Activated T-helper 2 cell treated with anti-CD3 and anti-CD28 coated beads, Interferon-gamma antibody, Interleukin-2, Interleukin-4, amounts not matched to agents 10 μg/mL and 5 μg/mL and 100 μg/mL, durations not matched to agents 14 hours and 24 hours and 36 hours (primary cell): ENCODE measurements at regions not wholly inside any gene's neighbourhood (a gene's known extent, or its start where the extent isn't known, plus 50 kb on each side); places are given as distances from the start of the nearest gene placed in this dataset.

Experiments used
- DNase-seq: peaks from one replicate; pipeline ENCODE4 v3.0.0; 2021; ENCODE audit warnings: low spot score
- H3K27ac Mint-ChIP-seq: one replicate; pipeline ENCODE4 v1.8.0; 2021; ENCODE audit warnings: mixed read lengths
- H3K27me3 Mint-ChIP-seq: one replicate; pipeline ENCODE4 v1.8.0; 2021; ENCODE audit warnings: low read depth, mixed read lengths
- H3K36me3 Mint-ChIP-seq: one replicate; pipeline ENCODE4 v1.8.0; 2021; ENCODE audit warnings: low read depth, mixed read lengths
- H3K4me1 Mint-ChIP-seq: one replicate; pipeline ENCODE4 v1.8.0; 2021; ENCODE audit warnings: low read depth, mixed read lengths
- H3K4me3 Mint-ChIP-seq: one replicate; pipeline ENCODE4 v1.8.0; 2021; ENCODE audit warnings: low read depth, mild to moderate bottlenecking, moderate library complexity, mixed read lengths
- H3K9me3 Mint-ChIP-seq: one replicate; pipeline ENCODE4 v1.8.0; 2021; ENCODE audit warnings: mixed read lengths
- intact Hi-C: fragments of 100-400 bp; cut with micrococcal nuclease; formaldehyde crosslinking; loops from one replicate; pipeline ENCODE4 v1.15.1; 2023

- H3K4me1 Mint-ChIP-seq: no peaks in the 10 kb centered on the region
- intact Hi-C loops: no loop called here
- H3K36me3 Mint-ChIP-seq: no peaks in the 10 kb centered on the region
- DNase-seq: no peak
- H3K9me3 Mint-ChIP-seq: no peaks in the 10 kb centered on the region
- H3K27me3 Mint-ChIP-seq: no peaks in the 10 kb centered on the region
- H3K27ac Mint-ChIP-seq: no peak overlapping the region
- H3K4me3 Mint-ChIP-seq: no peak overlapping the region
These were observed 490.9 kb downstream of the KLF5 start for GRCh38 chr13:73549717-73550116.

GRCh38 chr13:73548449-73548848 is 489.6 kb downstream of the KLF5 start:
- intact Hi-C loops: no loop called here
- Mint-ChIP-seq H3K27me3 (no peaks in the 10 kb centered on the region), H3K9me3 (no peaks in the 10 kb centered on the region), H3K4me1 (no peaks in the 10 kb centered on the region), H3K36me3 (no peaks in the 10 kb centered on the region), H3K4me3 (no peak overlapping the region), H3K27ac (no peak overlapping the region)
- no peak for DNase-seq

GRCh38 chr13:73547239-73547638 is 488.4 kb downstream of the KLF5 start:
- no peak overlapping the region for H3K4me3 Mint-ChIP-seq
- H3K36me3 Mint-ChIP-seq: no peaks in the 10 kb centered on the region
- no peaks in the 10 kb centered on the region for H3K27me3 Mint-ChIP-seq
- no peaks in the 10 kb centered on the region for H3K4me1 Mint-ChIP-seq
- no peaks in the 10 kb centered on the region for H3K9me3 Mint-ChIP-seq
- DNase-seq: no peak
- intact Hi-C loops: no loop called here
- no peak overlapping the region for H3K27ac Mint-ChIP-seq

GRCh38 chr13:73544175-73544574 is 485.4 kb downstream of the KLF5 start:
- no peak for DNase-seq
- Mint-ChIP-seq H3K36me3 (no peaks in the 10 kb centered on the region), H3K4me3 (no peak overlapping the region), H3K27me3 (no peaks in the 10 kb centered on the region), H3K9me3 (no peaks in the 10 kb centered on the region), H3K4me1 (no peaks in the 10 kb centered on the region), H3K27ac (no peak overlapping the region)
- intact Hi-C loops: no loop called here

GRCh38 chr13:73542446-73542845 is 483.6 kb downstream of the KLF5 start:
- H3K9me3 Mint-ChIP-seq: no peaks in the 10 kb centered on the region
- H3K4me1 Mint-ChIP-seq: no peaks in the 10 kb centered on the region
- no peaks in the 10 kb centered on the region for H3K36me3 Mint-ChIP-seq
- no peak overlapping the region for H3K4me3 Mint-ChIP-seq
- H3K27me3 Mint-ChIP-seq: no peaks in the 10 kb centered on the region
- no peak overlapping the region for H3K27ac Mint-ChIP-seq
- intact Hi-C loops: no loop called here
- no peak for DNase-seq

- no peak overlapping the region for H3K4me3 Mint-ChIP-seq
- H3K36me3 Mint-ChIP-seq: no peaks in the 10 kb centered on the region
- DNase-seq: no peak
- H3K9me3 Mint-ChIP-seq: no peaks in the 10 kb centered on the region
- intact Hi-C loops: no loop called here
- peaks cover 6% of the 10 kb centered on the region for H3K27me3 Mint-ChIP-seq
- no peaks in the 10 kb centered on the region for H3K4me1 Mint-ChIP-seq
- no peak overlapping the region for H3K27ac Mint-ChIP-seq
These were observed 478.1 kb downstream of the KLF5 start for GRCh38 chr13:73536865-73537264.

- Mint-ChIP-seq H3K4me3 (no peak overlapping the region), H3K27me3 (peaks cover 6% of the 10 kb centered on the region), H3K27ac (no peak overlapping the region), H3K4me1 (no peaks in the 10 kb centered on the region), H3K36me3 (no peaks in the 10 kb centered on the region), H3K9me3 (no peaks in the 10 kb centered on the region)
- no peak for DNase-seq
- intact Hi-C loops: no loop called here
These were observed 476.5 kb downstream of the KLF5 start for GRCh38 chr13:73535341-73535740.

- Mint-ChIP-seq H3K9me3 (no peaks in the 10 kb centered on the region), H3K27me3 (peaks cover 8% of the 10 kb centered on the region), H3K4me1 (no peaks in the 10 kb centered on the region), H3K4me3 (no peak overlapping the region), H3K36me3 (no peaks in the 10 kb centered on the region), H3K27ac (no peak overlapping the region)
- DNase-seq: no peak
- intact Hi-C loops: no loop called here
These were observed 474.2 kb downstream of the KLF5 start for GRCh38 chr13:73532987-73533510.

- Mint-ChIP-seq H3K4me3 (no peak overlapping the region), H3K27me3 (peaks cover 9% of the 10 kb centered on the region), H3K4me1 (no peaks in the 10 kb centered on the region), H3K9me3 (no peaks in the 10 kb centered on the region), H3K27ac (no peak overlapping the region), H3K36me3 (no peaks in the 10 kb centered on the region)
- intact Hi-C loops: no loop called here
- no peak for DNase-seq
These were observed 473.8 kb downstream of the KLF5 start for GRCh38 chr13:73532582-73532981.

- Mint-ChIP-seq H3K36me3 (no peaks in the 10 kb centered on the region), H3K4me1 (no peaks in the 10 kb centered on the region), H3K4me3 (no peak overlapping the region), H3K27ac (no peak overlapping the region), H3K9me3 (no peaks in the 10 kb centered on the region), H3K27me3 (peaks cover 4% of the 10 kb centered on the region)
- no peak for DNase-seq
- intact Hi-C loops: no loop called here
These were observed 472.2 kb downstream of the KLF5 start for GRCh38 chr13:73531014-73531413.

- Mint-ChIP-seq H3K27me3 (no peaks in the 10 kb centered on the region), H3K4me3 (no peak overlapping the region), H3K27ac (no peak overlapping the region), H3K4me1 (peaks cover 16% of the 10 kb centered on the region), H3K9me3 (no peaks in the 10 kb centered on the region), H3K36me3 (no peaks in the 10 kb centered on the region)
- DNase-seq: no peak
- intact Hi-C loops: no loop called here
These were observed 464.1 kb downstream of the KLF5 start for GRCh38 chr13:73522937-73523336.

- Mint-ChIP-seq H3K9me3 (no peaks in the 10 kb centered on the region), H3K36me3 (no peaks in the 10 kb centered on the region), H3K4me1 (peaks cover 16% of the 10 kb centered on the region), H3K27me3 (peaks cover 2% of the 10 kb centered on the region), H3K4me3 (no peak overlapping the region), H3K27ac (no peak overlapping the region)
- no peak for DNase-seq
- intact Hi-C loops: no loop called here
These were observed 463.2 kb downstream of the KLF5 start for GRCh38 chr13:73521985-73522524.

- Mint-ChIP-seq H3K27ac (no peak overlapping the region), H3K9me3 (no peaks in the 10 kb centered on the region)
- intact Hi-C loops: no loop called here
These were observed 462.5 kb downstream of the KLF5 start for GRCh38 chr13:73521290-73521624.

More at GRCh38 chr13:73521290-73521624, 462.5 kb downstream of the KLF5 start:
- Mint-ChIP-seq H3K4me1 (peaks cover 16% of the 10 kb centered on the region), H3K27me3 (peaks cover 2% of the 10 kb centered on the region), H3K4me3 (peak overlapping the region; percentile 66), H3K36me3 (no peaks in the 10 kb centered on the region)
- DNase-seq: no peak
